ENCODE measurements at regions not wholly inside any gene's neighbourhood (a gene's known extent, or its start where the extent isn't known, plus 50 kb on each side); places are given as distances from the start of the nearest gene placed in this dataset.

DNA sequence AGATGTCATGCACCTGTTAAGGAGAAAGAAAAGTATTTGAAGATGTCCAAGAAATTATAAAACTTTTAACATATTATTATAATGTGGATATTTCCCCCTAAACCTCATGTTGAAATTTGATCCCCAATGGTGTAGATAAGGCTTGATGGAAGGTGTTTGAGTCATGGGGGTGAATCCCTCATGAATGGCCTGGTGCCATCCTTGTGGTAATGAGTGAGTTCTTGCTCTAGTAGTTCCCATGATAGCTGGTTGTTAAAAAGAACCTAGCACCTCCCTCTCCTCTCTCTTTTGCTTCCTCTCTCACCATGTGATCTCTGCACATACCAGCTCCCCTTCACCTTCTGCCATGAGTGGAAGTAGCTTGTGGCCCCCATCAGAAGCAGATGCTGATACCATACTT lies 176.6 kb upstream of the NR3C2 start:
- intact Hi-C loops (cut with micrococcal nuclease; ENCODE audit: unreplicated experiment) (no loop called here), in situ Hi-C loops (cut with HindIII; ENCODE audit: extremely low pct_ligation_motif_present, low pct_unique_long_range_greater_than_20kb) (no loop called here)
- Histone ChIP-seq H3K4me3 (replicated peaks in 1 of 3; ENCODE audit: insufficient read depth in 1 of 3, low read depth in 2 of 3, low read length in 3 of 3) (no peak overlapping the region), H3K4me2 (ENCODE audit: low read depth, low read length) (no peak overlapping the region), H3K27ac (ENCODE audit: extremely low read length, insufficient read depth, low read length) (no peak overlapping the region), H3K27me3 (ENCODE audit: control insufficient read depth in 1 of 2, insufficient read depth in 2 of 2, low read length in 2 of 2) (no peaks in the 10 kb centered on the region), H3K79me2 (ENCODE audit: insufficient read depth, low read length) (no peaks in the 10 kb centered on the region), H3K9ac (ENCODE audit: insufficient read depth, low read depth, low read length) (no peak overlapping the region), H4K20me1 (ENCODE audit: insufficient read depth, low read length) (no peaks in the 10 kb centered on the region), H2AFZ (ENCODE audit: low read length) (no peak overlapping the region), H3K4me1 (ENCODE audit: insufficient read depth, low read length) (no peaks in the 10 kb centered on the region), H3K9me3 (ENCODE audit: low read length) (peaks cover 36% of the 10 kb centered on the region), H3K36me3 (replicated peaks in 1 of 2; ENCODE audit: control insufficient read depth in 1 of 2, insufficient read depth in 2 of 2, low read length in 2 of 2) (no peaks in the 10 kb centered on the region)
- no peak for TF ChIP-seq RXRA (CRISPR knock-in tag; IDR thresholded peaks at IDR 0.05)
- TF ChIP-seq, protein P1, sequence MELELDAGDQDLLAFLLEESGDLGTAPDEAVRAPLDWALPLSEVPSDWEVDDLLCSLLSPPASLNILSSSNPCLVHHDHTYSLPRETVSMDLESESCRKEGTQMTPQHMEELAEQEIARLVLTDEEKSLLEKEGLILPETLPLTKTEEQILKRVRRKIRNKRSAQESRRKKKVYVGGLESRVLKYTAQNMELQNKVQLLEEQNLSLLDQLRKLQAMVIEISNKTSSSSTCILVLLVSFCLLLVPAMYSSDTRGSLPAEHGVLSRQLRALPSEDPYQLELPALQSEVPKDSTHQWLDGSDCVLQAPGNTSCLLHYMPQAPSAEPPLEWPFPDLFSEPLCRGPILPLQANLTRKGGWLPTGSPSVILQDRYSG (CRISPR knock-in tag; IDR thresholded peaks at IDR 0.05), result no peak
- TF ChIP-seq FLYWCH1 (CRISPR knock-in tag; IDR thresholded peaks at IDR 0.05), result no peak
- no peak for TF ChIP-seq ZNF746 (CRISPR knock-in tag; IDR thresholded peaks at IDR 0.05)
- TF ChIP-seq HNRNPL (IDR thresholded peaks at IDR 0.05; ENCODE audit: low read depth, low read length), result no peak
- no peak for TF ChIP-seq ZNF563 (CRISPR knock-in tag; IDR thresholded peaks at IDR 0.05)
- DNase-seq (ENCODE audit: low spot score), result no peak
- FAIRE-seq, result no peak
- BruUV-seq (replicated peaks), result no TSS peak
- CTCF ChIA-PET (ENCODE audit: low intra/inter-chr PET ratio, low total read pairs), result no interaction called here
- POLR2A ChIA-PET, result no interaction called here
- ATAC-seq, result no peak

DNA sequence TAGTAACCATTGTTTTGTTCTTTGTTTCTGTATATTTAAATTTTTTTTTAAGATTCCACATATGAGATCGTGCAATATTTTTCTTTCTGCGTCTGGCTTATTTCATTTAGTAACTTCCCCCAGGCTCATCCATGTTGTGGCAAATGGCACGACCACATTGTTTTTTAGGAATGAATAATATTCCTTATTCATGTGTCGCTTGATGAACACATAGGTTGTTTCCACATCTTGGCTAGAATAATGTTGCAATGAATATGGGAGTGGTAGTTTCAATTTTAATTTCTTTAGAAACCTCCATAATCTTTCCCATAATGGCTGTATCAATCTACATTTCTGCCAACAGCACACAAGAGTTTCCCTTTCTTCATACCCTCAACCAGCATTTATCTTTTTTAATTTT lies 166.8 kb upstream of the NR3C2 start:
- intact Hi-C loops (cut with micrococcal nuclease; ENCODE audit: unreplicated experiment), result no loop called here
- POLR2A ChIA-PET, result no interaction called here
- in situ Hi-C loops (cut with HindIII; ENCODE audit: extremely low pct_ligation_motif_present, low pct_unique_long_range_greater_than_20kb), result no loop called here
- H3K79me2 ChIP-seq (ENCODE audit: insufficient read depth, low read length), result no peaks in the 10 kb centered on the region
- H3K27me3 ChIP-seq (ENCODE audit: control insufficient read depth in 1 of 2, insufficient read depth in 2 of 2, low read length in 2 of 2), result no peaks in the 10 kb centered on the region
- no peaks in the 10 kb centered on the region for H4K20me1 ChIP-seq (ENCODE audit: insufficient read depth, low read length)
- WGBS (ENCODE audit: low lambda C conversion rate), result 13% methylated on average over 4 of the region's 4 CpGs
- no peaks in the 10 kb centered on the region for H3K36me3 ChIP-seq (replicated peaks in 1 of 2; ENCODE audit: control insufficient read depth in 1 of 2, insufficient read depth in 2 of 2, low read length in 2 of 2)
- no peak overlapping the region for H3K27ac ChIP-seq (ENCODE audit: extremely low read length, insufficient read depth, low read length)
- no TSS peak for BruUV-seq (replicated peaks)
- no peak overlapping the region for H3K4me3 ChIP-seq (replicated peaks in 1 of 3; ENCODE audit: insufficient read depth in 1 of 3, low read depth in 2 of 3, low read length in 3 of 3)
- H3K9me3 ChIP-seq (ENCODE audit: low read length), result peaks cover 12% of the 10 kb centered on the region
- no peaks in the 10 kb centered on the region for H3K4me1 ChIP-seq (ENCODE audit: insufficient read depth, low read length)
- CTCF ChIA-PET (ENCODE audit: low intra/inter-chr PET ratio, low total read pairs), result no interaction called here
- no peak for DNase-seq (ENCODE audit: low spot score)
- no peak for ATAC-seq
- no peak overlapping the region for H2AFZ ChIP-seq (ENCODE audit: low read length)
- FAIRE-seq, result no peak
- H3K4me2 ChIP-seq (ENCODE audit: low read depth, low read length), result no peak overlapping the region
- no peak overlapping the region for H3K9ac ChIP-seq (ENCODE audit: insufficient read depth, low read depth, low read length)
- TF ChIP-seq ZNF234 (CRISPR knock-in tag; conservative IDR thresholded peaks at IDR 0.05), result no peak
- TF ChIP-seq ZNF224 (CRISPR knock-in tag; IDR thresholded peaks at IDR 0.05), result no peak
- TF ChIP-seq RFX3 (CRISPR knock-in tag; IDR thresholded peaks at IDR 0.05), result no peak
- TF ChIP-seq TBP (CRISPR knock-in tag; IDR thresholded peaks at IDR 0.05), result no peak
- no peak for TF ChIP-seq SIN3A (IDR thresholded peaks at IDR 0.05; ENCODE audit: borderline replicate concordance, low read depth, low read length)
- TF ChIP-seq ZNF501 (CRISPR knock-in tag; IDR thresholded peaks at IDR 0.05), result no peak
- no peak for TF ChIP-seq ZNF138 (CRISPR knock-in tag; IDR thresholded peaks at IDR 0.05; ENCODE audit: low read depth)

Data from HepG2 (cell line).